ENCODE measurements at regions not wholly inside any gene's neighbourhood (a gene's known extent, or its start where the extent isn't known, plus 50 kb on each side); places are given as distances from the start of the nearest gene placed in this dataset.
"Not testable (repeated sequence)": the region's sequence is repeated elsewhere in the genome, so short reads cannot be mapped to it uniquely, and the experiment has no call there.

DNA sequence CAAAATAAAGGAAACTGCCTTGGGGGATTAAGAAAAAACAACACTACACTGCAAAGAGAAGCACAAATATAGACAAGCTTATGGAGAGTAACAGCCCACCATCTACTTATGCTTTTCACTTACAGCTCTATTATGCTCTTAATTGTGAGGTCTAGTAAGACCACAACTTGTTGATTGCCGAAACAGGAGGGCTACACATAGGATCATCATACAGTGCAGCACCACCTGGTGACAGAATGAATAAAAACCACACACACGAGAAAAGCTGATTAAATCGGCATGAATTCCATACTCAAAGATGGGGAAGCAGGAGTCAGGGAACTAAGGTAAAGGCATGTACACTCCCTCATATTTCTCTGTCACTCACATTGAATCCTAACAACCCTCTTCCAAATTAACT, 259.2 kb downstream of the IKZF2 start:
- TF ChIP-seq, protein P1, sequence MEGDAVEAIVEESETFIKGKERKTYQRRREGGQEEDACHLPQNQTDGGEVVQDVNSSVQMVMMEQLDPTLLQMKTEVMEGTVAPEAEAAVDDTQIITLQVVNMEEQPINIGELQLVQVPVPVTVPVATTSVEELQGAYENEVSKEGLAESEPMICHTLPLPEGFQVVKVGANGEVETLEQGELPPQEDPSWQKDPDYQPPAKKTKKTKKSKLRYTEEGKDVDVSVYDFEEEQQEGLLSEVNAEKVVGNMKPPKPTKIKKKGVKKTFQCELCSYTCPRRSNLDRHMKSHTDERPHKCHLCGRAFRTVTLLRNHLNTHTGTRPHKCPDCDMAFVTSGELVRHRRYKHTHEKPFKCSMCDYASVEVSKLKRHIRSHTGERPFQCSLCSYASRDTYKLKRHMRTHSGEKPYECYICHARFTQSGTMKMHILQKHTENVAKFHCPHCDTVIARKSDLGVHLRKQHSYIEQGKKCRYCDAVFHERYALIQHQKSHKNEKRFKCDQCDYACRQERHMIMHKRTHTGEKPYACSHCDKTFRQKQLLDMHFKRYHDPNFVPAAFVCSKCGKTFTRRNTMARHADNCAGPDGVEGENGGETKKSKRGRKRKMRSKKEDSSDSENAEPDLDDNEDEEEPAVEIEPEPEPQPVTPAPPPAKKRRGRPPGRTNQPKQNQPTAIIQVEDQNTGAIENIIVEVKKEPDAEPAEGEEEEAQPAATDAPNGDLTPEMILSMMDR (IDR thresholded peaks at IDR 0.05), result no peak
- ATAC-seq, result no peak
- no peaks in the 10 kb centered on the region for H3K4me1 ChIP-seq
- no peaks in the 10 kb centered on the region for H3K9me3 ChIP-seq
- no peaks in the 10 kb centered on the region for H3K27me3 ChIP-seq
- no peak for DNase-seq
- H3K4me3 ChIP-seq, result no peak overlapping the region
- H3K27ac ChIP-seq, result no peak overlapping the region
- intact Hi-C loops (cut with DNase I), result no loop called here
- H3K36me3 ChIP-seq, result no peaks in the 10 kb centered on the region

GRCh38 chr2:212891580-212891979, 259.8 kb downstream of the IKZF2 start:
- TF ChIP-seq, protein P1 (IDR thresholded peaks at IDR 0.05), result no peak
- no peak for DNase-seq
- H3K9me3 ChIP-seq, result no peaks in the 10 kb centered on the region
- no peak for ATAC-seq
- no peaks in the 10 kb centered on the region for H3K4me1 ChIP-seq
- no peaks in the 10 kb centered on the region for H3K36me3 ChIP-seq
- H3K27ac ChIP-seq, result no peak overlapping the region
- H3K4me3 ChIP-seq, result no peak overlapping the region
- intact Hi-C loops (cut with DNase I), result no loop called here
- H3K27me3 ChIP-seq, result no peaks in the 10 kb centered on the region

DNA sequence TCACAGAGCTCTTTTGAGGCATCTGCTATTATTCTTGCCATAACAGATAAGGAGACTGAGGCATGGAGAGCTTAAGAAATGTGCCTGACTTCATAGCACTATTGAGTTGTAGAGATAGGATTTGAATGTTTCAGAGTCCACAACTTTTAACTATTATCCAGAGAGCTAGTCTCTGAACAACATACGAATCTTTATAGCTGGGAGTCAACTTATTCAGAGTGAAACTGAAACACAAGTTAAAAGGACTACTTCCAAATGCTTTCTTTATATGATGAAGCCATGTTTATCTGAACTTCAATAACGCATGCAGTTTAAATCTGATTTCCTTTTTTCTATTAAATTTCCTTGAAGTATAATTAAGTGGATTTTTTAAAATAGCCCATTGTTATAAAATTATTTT, 268.8 kb downstream of the IKZF2 start:
- H3K27me3 ChIP-seq, result no peaks in the 10 kb centered on the region
- H3K9me3 ChIP-seq, result peaks cover 5% of the 10 kb centered on the region
- no peak overlapping the region for H3K4me3 ChIP-seq
- TF ChIP-seq, protein P1 (IDR thresholded peaks at IDR 0.05), result no peak
- H3K27ac ChIP-seq, result no peak overlapping the region
- intact Hi-C loops (cut with DNase I), result no loop called here
- H3K36me3 ChIP-seq, result no peaks in the 10 kb centered on the region
- ATAC-seq (no peak), DNase-seq (no peak)
- no peaks in the 10 kb centered on the region for H3K4me1 ChIP-seq

GRCh38 chr2:212876556-212876955, 274.9 kb downstream of the IKZF2 start:
- H3K27ac ChIP-seq; ATAC-seq; DNase-seq; H3K36me3 ChIP-seq; H3K9me3 ChIP-seq; intact Hi-C loops (cut with DNase I); H3K4me1 ChIP-seq; H3K4me3 ChIP-seq; H3K27me3 ChIP-seq: not testable (repeated sequence)

GRCh38 chr2:212875950-212876349, 275.5 kb downstream of the IKZF2 start:
- DNase-seq; H3K27me3 ChIP-seq; H3K27ac ChIP-seq; H3K4me3 ChIP-seq; ATAC-seq; H3K9me3 ChIP-seq; H3K36me3 ChIP-seq; H3K4me1 ChIP-seq; intact Hi-C loops (cut with DNase I): not testable (repeated sequence)

GRCh38 chr2:212873256-212873655, 278.2 kb downstream of the IKZF2 start:
- Histone ChIP-seq H3K9me3 (no peaks in the 10 kb centered on the region), H3K4me1 (no peaks in the 10 kb centered on the region), H3K4me3 (no peak overlapping the region), H3K27me3 (no peaks in the 10 kb centered on the region), H3K27ac (no peak overlapping the region), H3K36me3 (no peaks in the 10 kb centered on the region)
- intact Hi-C loops (cut with DNase I), result no loop called here
- DNase-seq (no peak), ATAC-seq (no peak)
- TF ChIP-seq, protein P1 (IDR thresholded peaks at IDR 0.05), result no peak

DNA sequence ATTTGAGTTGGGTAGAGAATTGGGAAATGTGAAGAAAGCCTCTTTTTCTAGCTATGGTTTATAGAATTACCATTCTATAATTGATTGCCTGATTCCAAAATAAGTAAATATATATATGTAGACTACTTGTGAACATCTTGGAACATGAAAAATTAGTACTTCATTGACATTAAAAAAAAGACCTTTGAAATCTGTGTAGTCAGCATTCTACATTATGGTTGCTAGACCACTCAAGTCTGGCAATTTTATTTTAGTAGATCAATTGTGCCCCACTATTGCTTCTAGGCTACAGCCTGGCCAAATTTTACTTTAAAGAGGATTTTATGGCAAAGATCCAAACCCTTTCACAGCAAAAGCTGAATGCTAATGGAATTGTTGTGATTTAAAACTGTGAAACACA, 279.8 kb downstream of the IKZF2 start:
- DNase-seq, result no peak
- intact Hi-C loops (cut with DNase I), result no loop called here

More for the DNA sequence above, 279.8 kb downstream of the IKZF2 start:
- Histone ChIP-seq H3K9me3 (no peaks in the 10 kb centered on the region), H3K27me3 (no peaks in the 10 kb centered on the region), H3K4me3 (no peak overlapping the region), H3K27ac (no peak overlapping the region), H3K36me3 (no peaks in the 10 kb centered on the region), H3K4me1 (no peaks in the 10 kb centered on the region)
- ATAC-seq, result no peak
- TF ChIP-seq, protein P1 (IDR thresholded peaks at IDR 0.05), result no peak

Data from upper lobe of right lung (tissue), 1 donor.